Smooth muscle cell (in vitro differentiated cells): ENCODE measurements at regions not wholly inside any gene's neighbourhood (a gene's known extent, or its start where the extent isn't known, plus 50 kb on each side); places are given as distances from the start of the nearest gene placed in this dataset.

Experiments used
- DNase-seq: peaks from one replicate; lab custom pipeline; 2025; ENCODE audit not compliant: unreplicated experiment; lab: John Stamatoyannopoulos, UW
- H2AFZ ChIP-seq: fragments of 200-600 bp; sonication (generic); 2 replicates; pipeline ENCODE4 v1.6.0; 2016; ENCODE audit warnings: antibody characterized with exemption, low read depth, mild to moderate bottlenecking
- H3F3A ChIP-seq: fragments of 200-600 bp; sonication (generic); 2 replicates; pipeline ENCODE4 v1.6.0; 2017; ENCODE audit warnings: antibody characterized with exemption, low read depth
- H3K27ac ChIP-seq: fragments of 200-600 bp; sonication (generic); 2 replicates; pipeline ENCODE4 v1.5.1; 2016; ENCODE audit warnings: low read depth, mild to moderate bottlenecking
- H3K27me3 ChIP-seq: fragments of 200-600 bp; sonication (generic); 2 replicates; pipeline ENCODE4 v1.6.1; 2016; ENCODE audit warnings: low read depth, mild to moderate bottlenecking
- H3K36me3 ChIP-seq: fragments of 200-600 bp; sonication (generic); 2 replicates; pipeline ENCODE4 v1.5.1; 2016; ENCODE audit warnings: low read depth
- H3K4me1 ChIP-seq: fragments of 200-600 bp; sonication (generic); 2 replicates; pipeline ENCODE4 v1.5.1; 2016; ENCODE audit warnings: low read depth
- H3K4me2 ChIP-seq: fragments of 200-600 bp; sonication (generic); 2 replicates; pipeline ENCODE4 v1.6.0; 2016; ENCODE audit warnings: mild to moderate bottlenecking
- H3K4me3 ChIP-seq: fragments of 200-600 bp; sonication (generic); 2 replicates; pipeline ENCODE4 v1.5.1; 2016; ENCODE audit warnings: mild to moderate bottlenecking
- H3K79me2 ChIP-seq: fragments of 200-600 bp; sonication (generic); 2 replicates; pipeline ENCODE4 v1.6.0; 2016; ENCODE audit warnings: low read depth, mild to moderate bottlenecking
- H3K9ac ChIP-seq: fragments of 200-600 bp; sonication (generic); 2 replicates; pipeline ENCODE4 v1.6.0; 2016; ENCODE audit warnings: low read depth
- H3K9me3 ChIP-seq: fragments of 200-600 bp; sonication (generic); replicated peaks from 2 replicates; pipeline ENCODE4 v1.5.1; 2016; ENCODE audit warnings: low read depth
- H4K20me1 ChIP-seq: fragments of 200-600 bp; sonication (generic); 2 replicates; pipeline ENCODE4 v1.6.0; 2016; ENCODE audit warnings: low read depth
- WGBS: methylation state at CpG from one replicate; pipeline ENCODE4 v1.1.7; 2016; ENCODE audit warnings: low lambda C conversion rate; 5-methylcytosine and 5-hydroxymethylcytosine counted together
- TF ChIP-seq, protein P1 (sequence below): fragments of 200-600 bp; sonication (generic); IDR thresholded peaks from 2 replicates; pipeline ENCODE4 v1.5.1; 2017; ENCODE audit warnings: borderline replicate concordance, mild to moderate bottlenecking, antibody characterized with exemption; ENCODE audit not compliant: insufficient read depth, poor library complexity, severe bottlenecking

DNA sequence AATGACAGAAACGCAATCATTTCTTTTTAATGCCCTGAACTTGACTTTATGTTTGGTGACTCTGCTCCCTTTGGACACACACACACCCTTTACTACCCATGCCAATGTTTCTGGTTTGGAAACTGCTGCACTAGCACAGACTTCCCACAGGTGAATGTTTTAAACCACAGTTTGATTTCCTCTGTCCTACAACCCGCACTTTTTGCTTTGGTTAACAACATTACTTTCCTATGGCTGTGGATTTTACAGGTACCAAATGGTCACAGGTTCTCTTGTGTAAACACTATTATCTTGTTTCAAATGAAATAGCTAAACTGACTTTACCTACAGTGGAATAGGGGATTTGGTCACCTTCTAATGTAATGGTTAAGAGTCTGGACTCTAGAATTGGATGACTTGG, 51.5 kb upstream of the ZNF644 start:
- no peak overlapping the region for H2AFZ ChIP-seq
- TF ChIP-seq, protein P1, sequence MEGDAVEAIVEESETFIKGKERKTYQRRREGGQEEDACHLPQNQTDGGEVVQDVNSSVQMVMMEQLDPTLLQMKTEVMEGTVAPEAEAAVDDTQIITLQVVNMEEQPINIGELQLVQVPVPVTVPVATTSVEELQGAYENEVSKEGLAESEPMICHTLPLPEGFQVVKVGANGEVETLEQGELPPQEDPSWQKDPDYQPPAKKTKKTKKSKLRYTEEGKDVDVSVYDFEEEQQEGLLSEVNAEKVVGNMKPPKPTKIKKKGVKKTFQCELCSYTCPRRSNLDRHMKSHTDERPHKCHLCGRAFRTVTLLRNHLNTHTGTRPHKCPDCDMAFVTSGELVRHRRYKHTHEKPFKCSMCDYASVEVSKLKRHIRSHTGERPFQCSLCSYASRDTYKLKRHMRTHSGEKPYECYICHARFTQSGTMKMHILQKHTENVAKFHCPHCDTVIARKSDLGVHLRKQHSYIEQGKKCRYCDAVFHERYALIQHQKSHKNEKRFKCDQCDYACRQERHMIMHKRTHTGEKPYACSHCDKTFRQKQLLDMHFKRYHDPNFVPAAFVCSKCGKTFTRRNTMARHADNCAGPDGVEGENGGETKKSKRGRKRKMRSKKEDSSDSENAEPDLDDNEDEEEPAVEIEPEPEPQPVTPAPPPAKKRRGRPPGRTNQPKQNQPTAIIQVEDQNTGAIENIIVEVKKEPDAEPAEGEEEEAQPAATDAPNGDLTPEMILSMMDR = no peak
- WGBS = 65% methylated on average over 2 of the region's 2 CpGs
- no peaks in the 10 kb centered on the region for H3K36me3 ChIP-seq
- no peaks in the 10 kb centered on the region for H3K79me2 ChIP-seq
- DNase-seq = no peak
- no peak overlapping the region for H3K9ac ChIP-seq
- no peaks in the 10 kb centered on the region for H3K9me3 ChIP-seq
- no peak overlapping the region for H3K27ac ChIP-seq
- H3K27me3 ChIP-seq = no peaks in the 10 kb centered on the region
- no peaks in the 10 kb centered on the region for H3F3A ChIP-seq
- no peaks in the 10 kb centered on the region for H4K20me1 ChIP-seq
- H3K4me3 ChIP-seq = no peak overlapping the region
- H3K4me1 ChIP-seq = no peaks in the 10 kb centered on the region
- no peak overlapping the region for H3K4me2 ChIP-seq

DNA sequence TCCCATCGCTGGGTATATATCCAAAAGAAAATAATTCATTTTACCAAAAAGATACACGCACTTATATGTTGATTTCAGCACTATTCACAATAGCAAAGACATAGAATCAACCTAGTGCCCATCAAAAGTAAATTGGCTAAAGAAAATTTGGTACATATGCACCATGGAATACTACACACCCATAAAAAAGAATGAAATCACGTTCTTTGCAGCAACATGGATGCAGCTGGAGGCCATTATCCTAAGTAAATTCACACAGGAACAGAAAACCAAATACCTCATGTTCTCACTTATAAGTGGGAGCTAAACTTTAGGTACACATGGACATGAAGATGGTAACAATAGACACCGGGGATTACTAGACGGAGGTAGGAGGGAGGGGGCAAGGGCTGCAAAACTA, 50.0 kb upstream of the ZNF644 start:
- H3F3A ChIP-seq = no peaks in the 10 kb centered on the region
- no peak overlapping the region for H3K9ac ChIP-seq
- WGBS = 95% methylated on average over 5 of the region's 5 CpGs
- H3K36me3 ChIP-seq = no peaks in the 10 kb centered on the region
- H3K4me1 ChIP-seq = no peaks in the 10 kb centered on the region
- no peak for DNase-seq
- no peaks in the 10 kb centered on the region for H3K79me2 ChIP-seq
- no peak overlapping the region for H2AFZ ChIP-seq
- TF ChIP-seq, protein P1 = no peak
- H4K20me1 ChIP-seq = no peaks in the 10 kb centered on the region
- no peak overlapping the region for H3K4me2 ChIP-seq
- no peak overlapping the region for H3K27ac ChIP-seq
- H3K27me3 ChIP-seq = no peaks in the 10 kb centered on the region
- no peaks in the 10 kb centered on the region for H3K9me3 ChIP-seq
- no peak overlapping the region for H3K4me3 ChIP-seq
